AG10803 (cell line): ENCODE measurements at regions not wholly inside any gene's neighbourhood (a gene's known extent, or its start where the extent isn't known, plus 50 kb on each side); places are given as distances from the start of the nearest gene placed in this dataset.

Source experiments
- DNase-seq: peaks from one replicate; pipeline ENCODE4 v3.0.0; 2010; ENCODE audit warnings: low read depth
- H3K4me3 ChIP-seq: 2 replicates; pipeline ENCODE4 v1.5.1; 2011; ENCODE audit warnings: mild to moderate bottlenecking, low read length, control low read depth
- TF ChIP-seq, protein P1 (sequence below): conservative IDR thresholded peaks from 2 replicates; pipeline ENCODE4 v1.5.1; 2011; ENCODE audit warnings: mild to moderate bottlenecking, low read length, control low read depth, inconsistent platforms

DNA sequence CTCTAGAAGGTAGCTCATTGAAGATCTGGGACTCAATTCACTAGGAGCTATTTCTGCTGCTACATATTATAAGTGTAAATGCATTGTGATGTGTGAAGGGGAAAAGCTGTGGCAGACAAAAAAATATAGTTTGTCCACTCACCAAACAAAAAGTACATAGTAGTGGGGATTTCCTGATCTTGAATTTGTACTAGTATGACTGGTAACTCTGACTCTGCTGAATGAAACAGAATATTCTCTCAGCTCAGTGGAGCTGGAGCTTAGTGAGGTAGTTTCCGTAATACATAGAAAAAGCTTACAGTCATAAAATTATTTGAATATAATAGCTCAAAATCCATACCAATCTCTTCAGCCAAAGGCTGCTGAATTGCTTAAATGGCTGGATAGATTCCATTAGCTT, 455.6 kb upstream of the CD180 start:
- no peak for DNase-seq
- no peak overlapping the region for H3K4me3 ChIP-seq
- TF ChIP-seq, protein P1, sequence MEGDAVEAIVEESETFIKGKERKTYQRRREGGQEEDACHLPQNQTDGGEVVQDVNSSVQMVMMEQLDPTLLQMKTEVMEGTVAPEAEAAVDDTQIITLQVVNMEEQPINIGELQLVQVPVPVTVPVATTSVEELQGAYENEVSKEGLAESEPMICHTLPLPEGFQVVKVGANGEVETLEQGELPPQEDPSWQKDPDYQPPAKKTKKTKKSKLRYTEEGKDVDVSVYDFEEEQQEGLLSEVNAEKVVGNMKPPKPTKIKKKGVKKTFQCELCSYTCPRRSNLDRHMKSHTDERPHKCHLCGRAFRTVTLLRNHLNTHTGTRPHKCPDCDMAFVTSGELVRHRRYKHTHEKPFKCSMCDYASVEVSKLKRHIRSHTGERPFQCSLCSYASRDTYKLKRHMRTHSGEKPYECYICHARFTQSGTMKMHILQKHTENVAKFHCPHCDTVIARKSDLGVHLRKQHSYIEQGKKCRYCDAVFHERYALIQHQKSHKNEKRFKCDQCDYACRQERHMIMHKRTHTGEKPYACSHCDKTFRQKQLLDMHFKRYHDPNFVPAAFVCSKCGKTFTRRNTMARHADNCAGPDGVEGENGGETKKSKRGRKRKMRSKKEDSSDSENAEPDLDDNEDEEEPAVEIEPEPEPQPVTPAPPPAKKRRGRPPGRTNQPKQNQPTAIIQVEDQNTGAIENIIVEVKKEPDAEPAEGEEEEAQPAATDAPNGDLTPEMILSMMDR = no peak

GRCh38 chr5:67651180-67651579, 454.6 kb upstream of the CD180 start:
- DNase-seq = no peak
- TF ChIP-seq, protein P1 = no peak
- no peak overlapping the region for H3K4me3 ChIP-seq

- TF ChIP-seq, protein P1 = no peak
- H3K4me3 ChIP-seq = no peak overlapping the region
- peak; percentile 95 for DNase-seq
Observed at GRCh38 chr5:67648201-67648671, 451.6 kb upstream of the CD180 start.

GRCh38 chr5:67647772-67648171, 451.2 kb upstream of the CD180 start:
- TF ChIP-seq, protein P1 = no peak
- no peak for DNase-seq
- no peak overlapping the region for H3K4me3 ChIP-seq

- no peak for DNase-seq
- no peak overlapping the region for H3K4me3 ChIP-seq
- TF ChIP-seq, protein P1 = no peak
Observed at GRCh38 chr5:67644221-67644920, 447.8 kb upstream of the CD180 start.

DNA sequence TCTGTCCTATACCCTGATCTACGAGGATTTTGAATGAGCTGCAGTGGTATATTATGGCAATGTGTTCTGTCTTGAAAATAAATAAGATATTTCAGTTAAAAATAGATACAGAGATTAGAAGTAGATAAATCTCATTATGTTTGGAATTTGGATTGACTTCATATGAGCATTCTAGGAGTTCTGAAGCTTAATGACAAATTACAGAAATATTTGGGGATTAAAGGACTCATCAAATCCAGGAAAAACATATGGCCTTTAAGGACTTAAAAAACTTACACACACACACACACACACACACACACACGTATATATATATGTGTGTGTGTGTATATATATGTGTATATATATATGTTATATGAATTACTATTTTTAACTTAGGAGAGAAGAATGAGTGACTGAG, 446.9 kb upstream of the CD180 start:
- H3K4me3 ChIP-seq = no peak overlapping the region
- DNase-seq = peak; percentile 31
- TF ChIP-seq, protein P1 = no peak

- TF ChIP-seq, protein P1 = no peak
- no peak overlapping the region for H3K4me3 ChIP-seq
- DNase-seq = no peak
Observed at GRCh38 chr5:67639976-67640375, 443.4 kb upstream of the CD180 start.
